Kidney epithelial cell (primary cell): ENCODE measurements at regions not wholly inside any gene's neighbourhood (a gene's known extent, or its start where the extent isn't known, plus 50 kb on each side); places are given as distances from the start of the nearest gene placed in this dataset.

Source experiments
- DNase-seq: peaks from one replicate; pipeline ENCODE4 v3.0.0-alpha.2; 2010; ENCODE audit warnings: low read depth
- H3K27me3 ChIP-seq: 2 replicates; pipeline ENCODE4 v1.6.0; 2011; ENCODE audit warnings: low read length; ENCODE audit not compliant: control insufficient read depth, insufficient read depth
- H3K36me3 ChIP-seq: 2 replicates; pipeline ENCODE4 v1.5.1; 2011; ENCODE audit warnings: low read length; ENCODE audit not compliant: control insufficient read depth, insufficient read depth
- H3K4me3 ChIP-seq: 2 replicates; pipeline ENCODE4 v1.5.1; 2011; ENCODE audit warnings: low read depth, mild to moderate bottlenecking, control low read depth, low read length
- TF ChIP-seq, protein P1 (sequence below): IDR thresholded peaks from 2 replicates; pipeline ENCODE4 v1.5.1; 2011; ENCODE audit warnings: mild to moderate bottlenecking, moderate library complexity, low read length, control low read depth, inconsistent platforms; ENCODE audit not compliant: insufficient read depth, poor library complexity, severe bottlenecking

DNA sequence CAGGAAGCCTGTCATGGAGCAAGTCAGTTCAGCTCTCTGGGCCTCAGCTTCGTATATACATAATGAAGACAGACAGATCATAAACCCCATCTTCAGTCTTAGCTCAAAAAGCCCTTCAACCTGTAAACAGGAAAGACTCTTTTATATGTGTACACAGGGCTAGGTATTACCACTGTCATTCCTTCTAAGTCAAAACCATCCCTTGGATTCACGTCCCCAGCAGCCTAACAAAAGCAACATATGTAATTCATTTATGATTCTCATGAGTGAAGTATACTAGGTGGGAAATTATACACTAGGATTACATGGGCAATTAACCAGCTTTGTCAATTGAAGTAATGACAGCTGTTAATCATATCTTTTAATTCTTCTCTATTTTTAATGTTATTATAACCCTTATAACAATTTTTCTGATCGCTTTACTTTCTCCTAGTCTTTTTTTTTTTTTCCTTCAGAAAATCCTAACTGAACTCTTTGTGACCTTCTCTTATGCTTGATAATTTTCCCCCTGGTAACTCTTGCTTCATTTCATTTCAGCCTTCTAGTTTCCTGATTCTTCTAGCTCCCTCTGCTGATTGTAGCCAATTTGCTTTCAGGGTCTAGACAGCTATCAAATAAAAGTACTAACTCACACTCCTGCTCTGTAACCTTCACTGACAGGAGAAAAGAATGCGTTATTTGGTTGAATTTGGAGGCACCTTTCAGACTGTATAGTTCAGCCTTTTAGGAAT lies 99.7 kb downstream of the RBM43 start:
- no peaks in the 10 kb centered on the region for H3K27me3 ChIP-seq
- H3K36me3 ChIP-seq = no peaks in the 10 kb centered on the region
- no peak overlapping the region for H3K4me3 ChIP-seq
- TF ChIP-seq, protein P1, sequence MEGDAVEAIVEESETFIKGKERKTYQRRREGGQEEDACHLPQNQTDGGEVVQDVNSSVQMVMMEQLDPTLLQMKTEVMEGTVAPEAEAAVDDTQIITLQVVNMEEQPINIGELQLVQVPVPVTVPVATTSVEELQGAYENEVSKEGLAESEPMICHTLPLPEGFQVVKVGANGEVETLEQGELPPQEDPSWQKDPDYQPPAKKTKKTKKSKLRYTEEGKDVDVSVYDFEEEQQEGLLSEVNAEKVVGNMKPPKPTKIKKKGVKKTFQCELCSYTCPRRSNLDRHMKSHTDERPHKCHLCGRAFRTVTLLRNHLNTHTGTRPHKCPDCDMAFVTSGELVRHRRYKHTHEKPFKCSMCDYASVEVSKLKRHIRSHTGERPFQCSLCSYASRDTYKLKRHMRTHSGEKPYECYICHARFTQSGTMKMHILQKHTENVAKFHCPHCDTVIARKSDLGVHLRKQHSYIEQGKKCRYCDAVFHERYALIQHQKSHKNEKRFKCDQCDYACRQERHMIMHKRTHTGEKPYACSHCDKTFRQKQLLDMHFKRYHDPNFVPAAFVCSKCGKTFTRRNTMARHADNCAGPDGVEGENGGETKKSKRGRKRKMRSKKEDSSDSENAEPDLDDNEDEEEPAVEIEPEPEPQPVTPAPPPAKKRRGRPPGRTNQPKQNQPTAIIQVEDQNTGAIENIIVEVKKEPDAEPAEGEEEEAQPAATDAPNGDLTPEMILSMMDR = peak; percentile 42
- no peak for DNase-seq

DNA sequence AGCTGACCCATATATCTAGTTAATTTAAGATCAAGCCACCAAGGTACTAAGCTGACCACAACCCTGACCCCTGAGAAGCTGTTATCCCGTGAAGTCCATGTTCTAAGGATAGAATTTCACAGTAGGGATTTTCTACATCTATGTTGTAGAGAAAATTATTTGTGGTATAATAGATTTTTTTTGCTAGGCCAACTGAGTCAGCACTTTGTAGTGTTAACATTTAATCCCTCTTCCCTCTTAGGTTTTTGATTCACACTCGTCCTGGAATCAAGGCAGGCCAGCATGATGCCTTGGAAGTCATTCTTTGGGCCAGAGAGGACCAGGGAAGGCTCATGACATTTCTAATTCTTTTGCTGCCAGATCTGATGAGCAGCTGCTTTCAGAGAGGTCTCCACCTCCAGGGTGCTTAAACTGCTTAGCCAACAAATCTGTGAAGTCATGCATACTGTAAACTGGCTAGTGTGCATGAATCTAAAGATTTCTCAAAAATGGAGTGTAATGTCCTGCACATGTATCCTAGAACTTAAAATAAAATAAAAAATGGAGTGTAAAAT lies 102.5 kb downstream of the RBM43 start:
- no peak overlapping the region for H3K4me3 ChIP-seq
- DNase-seq = no peak
- no peaks in the 10 kb centered on the region for H3K27me3 ChIP-seq
- H3K36me3 ChIP-seq = no peaks in the 10 kb centered on the region
- TF ChIP-seq, protein P1 = no peak

DNA sequence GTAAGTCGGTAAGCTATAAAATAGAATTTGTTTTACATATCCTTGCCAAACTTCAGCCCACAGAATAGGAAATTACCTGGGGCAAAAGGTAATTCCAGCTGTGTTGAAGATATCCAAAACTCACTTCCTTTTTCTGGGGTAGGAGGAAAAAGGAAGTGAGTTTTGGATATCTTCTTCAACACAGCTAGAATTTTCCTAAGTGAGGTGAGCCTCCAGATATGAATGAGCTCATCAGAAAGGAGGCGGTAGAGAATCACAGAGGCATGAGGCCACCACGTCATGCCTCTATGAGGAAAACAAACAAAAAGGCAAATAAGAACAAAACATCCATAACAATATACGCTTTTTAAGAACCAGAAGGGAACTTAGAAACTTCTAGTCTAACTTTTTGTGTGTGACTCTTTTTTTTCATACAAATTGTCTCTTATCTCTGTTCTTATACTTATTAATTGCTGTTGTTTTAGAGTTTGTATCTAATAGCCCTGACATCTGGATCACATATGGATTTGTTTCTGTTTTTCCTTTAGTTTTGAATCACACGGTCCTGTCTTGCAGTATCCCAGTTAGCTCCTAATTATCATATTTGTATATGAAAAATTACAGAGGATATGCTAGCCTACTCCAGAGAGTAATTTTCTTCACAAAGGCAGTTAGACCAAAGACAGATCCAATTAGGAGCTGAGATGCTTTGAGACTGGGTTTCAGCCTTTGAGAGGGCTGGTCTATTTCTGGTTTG lies 104.5 kb downstream of the RBM43 start:
- TF ChIP-seq, protein P1 = no peak
- no peaks in the 10 kb centered on the region for H3K36me3 ChIP-seq
- DNase-seq = no peak
- no peaks in the 10 kb centered on the region for H3K27me3 ChIP-seq
- H3K4me3 ChIP-seq = no peak overlapping the region

DNA sequence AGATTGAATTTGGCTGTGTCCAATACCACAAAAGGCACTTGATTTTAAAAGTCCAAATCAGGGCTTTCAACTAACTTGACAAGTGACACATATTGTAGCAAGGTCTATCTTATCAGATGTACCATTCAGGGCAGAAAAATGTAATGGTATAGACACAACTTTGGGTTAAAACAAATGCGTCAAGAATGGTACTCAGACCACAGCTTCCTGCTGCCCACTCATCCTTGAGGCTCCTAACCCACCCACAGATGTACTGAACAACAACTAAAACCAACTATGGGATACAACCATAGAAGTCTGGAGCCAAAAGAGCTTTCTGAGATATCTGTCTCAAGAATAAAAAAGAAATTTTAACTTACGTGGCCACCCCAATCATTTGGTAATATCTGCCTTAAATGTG lies 105.2 kb downstream of the RBM43 start:
- Histone ChIP-seq H3K27me3 (no peaks in the 10 kb centered on the region), H3K4me3 (no peak overlapping the region), H3K36me3 (no peaks in the 10 kb centered on the region)
- TF ChIP-seq, protein P1 = no peak
- no peak for DNase-seq

DNA sequence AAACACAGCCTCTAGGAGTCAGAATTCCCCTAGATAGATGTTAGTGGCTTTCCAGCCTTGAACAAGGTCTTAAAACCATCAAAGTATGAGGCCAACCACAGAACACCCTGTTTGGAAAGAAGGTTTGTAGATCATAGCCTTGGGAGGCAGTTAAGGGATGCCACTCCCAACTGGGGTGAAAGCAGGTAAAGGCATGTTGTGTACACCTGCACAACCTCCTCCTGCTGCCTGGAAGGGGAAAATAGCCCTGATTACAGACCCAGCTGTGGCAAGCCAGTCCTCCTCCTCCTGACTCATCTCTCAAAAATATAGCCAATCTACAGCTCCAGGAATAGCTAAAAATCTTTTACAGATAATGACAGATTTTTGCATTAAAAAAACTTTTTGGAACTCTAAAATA lies 108.1 kb downstream of the RBM43 start:
- TF ChIP-seq, protein P1 = no peak
- no peak overlapping the region for H3K4me3 ChIP-seq
- H3K36me3 ChIP-seq = no peaks in the 10 kb centered on the region
- no peaks in the 10 kb centered on the region for H3K27me3 ChIP-seq
- DNase-seq = no peak
